Fibroblast of lung (primary cell): ENCODE measurements at regions not wholly inside any gene's neighbourhood (a gene's known extent, or its start where the extent isn't known, plus 50 kb on each side); places are given as distances from the start of the nearest gene placed in this dataset.

Experiments
- DNase-seq, 2 donors: peaks; one replicate each; pipeline versions ENCODE4 v3.0.0 to v3.0.0-alpha.2; 2010; ENCODE audit warnings: low read depth in 2 of 2
- H2AFZ ChIP-seq: 2 replicates; pipeline ENCODE4 v1.5.1; 2012; ENCODE audit warnings: low read length, control low read depth, inconsistent platforms
- H3K27ac ChIP-seq: 2 replicates; pipeline ENCODE4 v1.5.1; 2011; ENCODE audit warnings: low read length, control low read depth; ENCODE audit not compliant: insufficient read depth
- H3K27me3 ChIP-seq: 2 replicates; pipeline ENCODE4 v1.5.1; 2011; ENCODE audit warnings: mild to moderate bottlenecking, low read length; ENCODE audit not compliant: control insufficient read depth, insufficient read depth
- H3K36me3 ChIP-seq: 2 replicates; pipeline ENCODE4 v1.5.1; 2011; ENCODE audit warnings: low read length; ENCODE audit not compliant: control insufficient read depth, insufficient read depth
- H3K4me1 ChIP-seq: 2 replicates; pipeline ENCODE4 v1.5.1; 2011; ENCODE audit warnings: low read length; ENCODE audit not compliant: control insufficient read depth, insufficient read depth; ENCODE audit errors: extremely low read depth
- H3K4me2 ChIP-seq: 2 replicates; pipeline ENCODE4 v1.5.1; 2011; ENCODE audit warnings: low read length, control low read depth; ENCODE audit not compliant: insufficient read depth; ENCODE audit errors: extremely low read depth
- H3K4me3 ChIP-seq, 4 experiments: fragments of 200-600 bp in 1 of 4; sonication (generic) in 1 of 4; replicated peaks in 1 of 4; 2 replicates each; pipeline ENCODE4 v1.5.1; 2011 to 2016; ENCODE audit warnings: low read length in 4 of 4, low read depth in 3 of 4, mild to moderate bottlenecking in 3 of 4, control low read depth in 2 of 4, inconsistent platforms in 1 of 4, mixed read lengths in 1 of 4; ENCODE audit not compliant: insufficient read depth in 1 of 4; ENCODE audit errors: control extremely low read depth in 1 of 4
- H3K79me2 ChIP-seq: 2 replicates; pipeline ENCODE4 v1.5.1; 2012; ENCODE audit warnings: mild to moderate bottlenecking, low read length, inconsistent platforms; ENCODE audit not compliant: control insufficient read depth, insufficient read depth
- H3K9ac ChIP-seq: 2 replicates; pipeline ENCODE4 v1.5.1; 2011; ENCODE audit warnings: mild to moderate bottlenecking, low read length, control low read depth; ENCODE audit not compliant: insufficient read depth
- H3K9me3 ChIP-seq: 2 replicates; pipeline ENCODE4 v1.5.1; 2012; ENCODE audit warnings: low read depth, low read length; ENCODE audit not compliant: control insufficient read depth, insufficient read depth
- H4K20me1 ChIP-seq: 2 replicates; pipeline ENCODE4 v1.5.1; 2011; ENCODE audit warnings: low read length; ENCODE audit not compliant: control insufficient read depth, insufficient read depth; ENCODE audit errors: extremely low read depth
- EZH2 ChIP-seq: IDR thresholded peaks from 2 replicates; pipeline ENCODE4 v1.5.1; 2012; ENCODE audit warnings: low read length, control low read depth, mild to moderate bottlenecking; ENCODE audit errors: missing control alignments
- TF ChIP-seq, protein P1 (sequence below), 2 donors: IDR thresholded peaks in 1 of 2; conservative IDR thresholded peaks in 1 of 2; 1 replicate in 1 of 2; 2 replicates in 1 of 2; pipeline ENCODE4 v1.5.1; 2011 to 2012; ENCODE audit warnings: low read length in 2 of 2, control low read depth in 1 of 2, inconsistent platforms in 1 of 2, low read depth in 1 of 2, mild to moderate bottlenecking in 1 of 2

DNA sequence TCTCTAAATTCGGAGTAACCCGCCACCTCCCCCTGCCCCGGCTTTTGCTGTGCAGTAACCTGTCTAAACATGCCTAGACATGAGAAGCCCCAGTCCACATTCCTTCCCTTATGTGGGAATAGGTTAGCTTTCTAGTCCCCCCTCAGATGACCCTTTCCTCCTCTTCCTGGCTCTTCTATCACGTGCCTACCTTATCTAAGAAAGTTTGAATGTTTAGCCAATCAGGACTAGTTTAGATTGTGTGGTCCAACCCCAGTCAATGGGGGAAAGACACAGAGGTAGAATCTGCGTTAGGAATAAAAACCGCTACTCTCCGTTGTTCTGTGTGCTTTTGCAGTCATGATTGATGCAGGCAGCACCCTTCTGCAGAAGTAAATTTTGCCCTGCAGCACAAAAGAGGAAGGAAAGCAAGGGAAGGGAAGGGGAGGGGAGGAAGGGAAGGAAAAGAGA is 69.0 kb upstream of the CD93 start:
- peaks cover 35% of the 10 kb centered on the region for H3K4me1 ChIP-seq
- H3K4me2 ChIP-seq: no peak overlapping the region
- H3K9me3 ChIP-seq: no peaks in the 10 kb centered on the region
- no peak overlapping the region for H3K4me3 ChIP-seq
- H3K36me3 ChIP-seq: no peaks in the 10 kb centered on the region
- H3K79me2 ChIP-seq: no peaks in the 10 kb centered on the region
- H3K9ac ChIP-seq: no peak overlapping the region
- H4K20me1 ChIP-seq: no peaks in the 10 kb centered on the region
- DNase-seq: no peak
- H2AFZ ChIP-seq: no peak overlapping the region
- TF ChIP-seq EZH2: no peak
- TF ChIP-seq, protein P1, sequence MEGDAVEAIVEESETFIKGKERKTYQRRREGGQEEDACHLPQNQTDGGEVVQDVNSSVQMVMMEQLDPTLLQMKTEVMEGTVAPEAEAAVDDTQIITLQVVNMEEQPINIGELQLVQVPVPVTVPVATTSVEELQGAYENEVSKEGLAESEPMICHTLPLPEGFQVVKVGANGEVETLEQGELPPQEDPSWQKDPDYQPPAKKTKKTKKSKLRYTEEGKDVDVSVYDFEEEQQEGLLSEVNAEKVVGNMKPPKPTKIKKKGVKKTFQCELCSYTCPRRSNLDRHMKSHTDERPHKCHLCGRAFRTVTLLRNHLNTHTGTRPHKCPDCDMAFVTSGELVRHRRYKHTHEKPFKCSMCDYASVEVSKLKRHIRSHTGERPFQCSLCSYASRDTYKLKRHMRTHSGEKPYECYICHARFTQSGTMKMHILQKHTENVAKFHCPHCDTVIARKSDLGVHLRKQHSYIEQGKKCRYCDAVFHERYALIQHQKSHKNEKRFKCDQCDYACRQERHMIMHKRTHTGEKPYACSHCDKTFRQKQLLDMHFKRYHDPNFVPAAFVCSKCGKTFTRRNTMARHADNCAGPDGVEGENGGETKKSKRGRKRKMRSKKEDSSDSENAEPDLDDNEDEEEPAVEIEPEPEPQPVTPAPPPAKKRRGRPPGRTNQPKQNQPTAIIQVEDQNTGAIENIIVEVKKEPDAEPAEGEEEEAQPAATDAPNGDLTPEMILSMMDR (conservative IDR thresholded peaks at IDR 0.05 in 1 of 2, IDR thresholded peaks at IDR 0.05 in 1 of 2; ENCODE audit: low read depth in 1 of 2, low read length in 2 of 2): no peak
- no peaks in the 10 kb centered on the region for H3K27me3 ChIP-seq
- H3K27ac ChIP-seq: peak overlapping the region; percentile 8

DNA sequence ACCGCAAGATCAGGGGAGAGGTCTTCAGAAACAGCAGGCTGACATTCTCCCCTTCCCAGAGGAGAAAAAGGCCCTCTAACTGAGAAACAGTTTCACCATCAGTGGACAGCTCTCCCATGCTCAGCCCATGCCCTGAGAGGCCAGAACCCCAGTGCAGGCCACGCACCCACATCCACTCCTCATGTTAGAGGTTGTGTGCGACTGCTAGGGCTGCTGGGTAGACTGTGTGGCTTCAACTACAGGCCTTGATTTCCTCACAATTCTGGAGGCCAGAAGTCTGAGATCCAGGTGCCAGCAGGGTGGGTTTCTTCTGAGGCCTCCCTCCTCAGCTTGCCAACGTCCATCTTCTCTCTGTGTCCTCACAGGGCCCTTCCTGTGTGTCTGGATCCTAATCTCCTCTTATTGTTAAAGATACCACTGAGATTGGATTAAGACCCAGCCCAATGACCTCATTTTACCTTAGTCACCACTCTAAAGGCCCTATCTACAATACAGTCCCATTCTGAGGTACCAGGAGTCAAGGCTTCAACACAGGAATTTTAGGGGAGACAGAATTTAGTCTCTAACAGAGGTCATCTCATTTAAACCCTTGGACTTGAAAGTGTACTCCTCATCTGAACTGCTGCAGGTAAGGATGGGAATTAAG is 67.7 kb upstream of the CD93 start:
- H3K36me3 ChIP-seq: no peaks in the 10 kb centered on the region
- H3K4me2 ChIP-seq: no peak overlapping the region
- no peak overlapping the region for H3K4me3 ChIP-seq
- H3K27ac ChIP-seq: peak overlapping the region; percentile 80
- H3K79me2 ChIP-seq: no peaks in the 10 kb centered on the region
- TF ChIP-seq, protein P1 (conservative IDR thresholded peaks at IDR 0.05 in 1 of 2, IDR thresholded peaks at IDR 0.05 in 1 of 2; ENCODE audit: low read depth in 1 of 2, low read length in 2 of 2): no peak
- TF ChIP-seq EZH2: no peak
- no peak for DNase-seq
- no peaks in the 10 kb centered on the region for H3K9me3 ChIP-seq
- H3K4me1 ChIP-seq: peaks cover 35% of the 10 kb centered on the region
- no peaks in the 10 kb centered on the region for H3K27me3 ChIP-seq
- H3K9ac ChIP-seq: no peak overlapping the region
- no peaks in the 10 kb centered on the region for H4K20me1 ChIP-seq
- H2AFZ ChIP-seq: no peak overlapping the region

DNA sequence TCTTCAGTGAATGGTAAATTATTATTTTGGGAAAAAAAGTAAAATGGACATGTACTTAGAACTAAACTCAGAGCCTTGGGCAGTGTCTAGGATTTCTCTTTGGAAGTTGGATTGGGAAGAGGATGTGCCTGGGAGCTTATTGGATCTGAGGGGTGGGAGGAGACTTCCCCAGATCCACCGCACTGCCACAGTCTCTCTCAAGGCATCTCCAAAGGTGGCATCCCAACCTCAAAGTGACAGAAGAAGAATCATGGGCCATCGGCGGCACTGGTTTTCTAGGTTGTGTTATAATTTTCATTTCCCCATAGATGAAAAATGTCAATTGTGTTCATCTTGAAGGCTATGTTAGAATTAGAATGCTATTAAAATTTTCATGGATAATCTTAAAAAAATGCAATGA is 66.8 kb upstream of the CD93 start:
- Histone ChIP-seq H3K4me1 (peaks cover 43% of the 10 kb centered on the region), H3K27ac (peak overlapping the region; percentile 80), H3K4me3 (no peak overlapping the region), H3K27me3 (no peaks in the 10 kb centered on the region), H3K9ac (no peak overlapping the region), H3K36me3 (no peaks in the 10 kb centered on the region), H4K20me1 (no peaks in the 10 kb centered on the region), H3K9me3 (no peaks in the 10 kb centered on the region), H3K4me2 (no peak overlapping the region), H3K79me2 (no peaks in the 10 kb centered on the region), H2AFZ (no peak overlapping the region)
- DNase-seq: no peak
- TF ChIP-seq, protein P1 (conservative IDR thresholded peaks at IDR 0.05 in 1 of 2, IDR thresholded peaks at IDR 0.05 in 1 of 2; ENCODE audit: low read depth in 1 of 2, low read length in 2 of 2): no peak
- TF ChIP-seq EZH2: no peak
